ENCODE measurements at regions not wholly inside any gene's neighbourhood (a gene's known extent, or its start where the extent isn't known, plus 50 kb on each side); places are given as distances from the start of the nearest gene placed in this dataset.
A peak's percentile ranks its signal among the peaks of the same experiment; 100 is the strongest.

GRCh38 chr14:61625165-61625564, 70.1 kb upstream of the HIF1A start:
- no peak for DNase-seq (ENCODE audit: low read depth)

GRCh38 chr14:61627612-61628011, 67.7 kb upstream of the HIF1A start:
- DNase-seq (ENCODE audit: low read depth), result no peak

GRCh38 chr14:61628016-61628725, 67.1 kb upstream of the HIF1A start:
- DNase-seq (ENCODE audit: low read depth), result no peak

- DNase-seq (ENCODE audit: low read depth), result no peak
Observed at GRCh38 chr14:61630399-61631044, 64.8 kb upstream of the HIF1A start.

- DNase-seq (ENCODE audit: low read depth), result no peak
Observed at GRCh38 chr14:61631045-61631687, 64.1 kb upstream of the HIF1A start.

GRCh38 chr14:61632401-61632800, 62.9 kb upstream of the HIF1A start:
- no peak for DNase-seq (ENCODE audit: low read depth)

- DNase-seq (ENCODE audit: low read depth), result no peak
Observed at GRCh38 chr14:61632807-61633206, 62.5 kb upstream of the HIF1A start.

GRCh38 chr14:61636291-61636690, 59.0 kb upstream of the HIF1A start:
- no peak for DNase-seq (ENCODE audit: low read depth)

- no peak for DNase-seq (ENCODE audit: low read depth)
Observed at GRCh38 chr14:61636779-61637178, 58.5 kb upstream of the HIF1A start.

- peak; percentile 73 for DNase-seq (ENCODE audit: low read depth)
Observed at GRCh38 chr14:61638595-61639387, 56.5 kb upstream of the HIF1A start.

- DNase-seq (ENCODE audit: low read depth), result no peak
Observed at GRCh38 chr14:61640158-61641136, 54.9 kb upstream of the HIF1A start.

GRCh38 chr14:61641914-61642613, 53.2 kb upstream of the HIF1A start:
- DNase-seq (ENCODE audit: low read depth), result peak; percentile 85

- DNase-seq (ENCODE audit: low read depth), result no peak
Observed at GRCh38 chr14:61642614-61642982, 52.7 kb upstream of the HIF1A start.

- DNase-seq (ENCODE audit: low read depth), result peak; percentile 74
Observed at GRCh38 chr14:61643555-61643954, 51.8 kb upstream of the HIF1A start.

GRCh38 chr14:61644175-61644574, 51.1 kb upstream of the HIF1A start:
- DNase-seq (ENCODE audit: low read depth), result no peak

GRCh38 chr14:61644834-61645233, 50.5 kb upstream of the HIF1A start:
- no peak for DNase-seq (ENCODE audit: low read depth)

- no peak for DNase-seq (ENCODE audit: low read depth)
Observed at GRCh38 chr14:61645247-61645646, 50.1 kb upstream of the HIF1A start.
